ENCODE measurements at regions not wholly inside any gene's neighbourhood (a gene's known extent, or its start where the extent isn't known, plus 50 kb on each side); places are given as distances from the start of the nearest gene placed in this dataset.

DNA sequence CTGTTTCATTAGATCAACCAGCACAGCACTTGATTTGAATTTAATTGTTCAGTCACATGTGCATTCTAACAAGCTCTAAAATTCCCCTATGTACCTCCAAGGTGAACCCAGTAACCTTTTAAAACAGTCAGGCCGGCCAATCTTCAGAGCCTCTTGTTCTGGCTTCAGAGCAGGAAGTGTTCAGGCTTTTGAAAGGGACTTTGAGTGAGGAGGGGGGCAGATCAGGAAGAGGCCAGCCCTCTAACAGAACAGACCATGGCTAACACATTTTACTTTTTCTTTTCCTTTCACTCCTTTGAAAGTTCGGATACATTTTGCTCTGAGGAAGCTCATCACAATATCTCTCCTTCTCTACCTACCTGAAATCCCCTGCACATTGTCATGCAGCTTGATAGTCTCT is 390.3 kb downstream of the TBC1D4 start:
- intact Hi-C loops (cut with micrococcal nuclease): no loop called here
- DNase-seq: no peak
- Histone ChIP-seq H2AFZ (ENCODE audit: insufficient read depth, low read depth, low read length, poor library complexity, severe bottlenecking) (no peak overlapping the region), H3K79me2 (ENCODE audit: insufficient read depth, low read length) (no peaks in the 10 kb centered on the region), H3K27me3 (ENCODE audit: control insufficient read depth in 2 of 2, insufficient read depth in 2 of 2, low read length in 2 of 2) (no peaks in the 10 kb centered on the region), H3K4me3 (replicated peaks in 1 of 3; ENCODE audit: low read depth in 2 of 3, low read length in 3 of 3) (no peak overlapping the region), H3K9me3 (replicated peaks in 1 of 2; ENCODE audit: control insufficient read depth in 1 of 2, insufficient read depth in 1 of 2, low read length in 2 of 2) (peaks cover 0 to 15% of the 10 kb centered on the region in 2 donors), H4K20me1 (ENCODE audit: insufficient read depth, low read length) (no peaks in the 10 kb centered on the region), H3K9ac (ENCODE audit: insufficient read depth, low read length, poor library complexity, severe bottlenecking) (no peak overlapping the region), H3K36me3 (replicated peaks in 1 of 2; ENCODE audit: control insufficient read depth in 1 of 2, insufficient read depth in 2 of 2, low read length in 2 of 2) (no peaks in the 10 kb centered on the region), H3K4me2 (replicated peaks; ENCODE audit: extremely low read depth, low read length, poor library complexity, severe bottlenecking) (no peak overlapping the region), H3K27ac (ENCODE audit: low read depth in 1 of 2, low read length in 2 of 2) (no peak overlapping the region), H3K4me1 (ENCODE audit: control insufficient read depth in 1 of 2, insufficient read depth in 2 of 2, low read length in 2 of 2) (no peaks in the 10 kb centered on the region)
- no peak overlapping the region for H3K4me3 Mint-ChIP-seq
- no peaks in the 10 kb centered on the region for H3K27me3 Mint-ChIP-seq (ENCODE audit: low read depth in 3 of 3)
- no peaks in the 10 kb centered on the region for H3K36me3 Mint-ChIP-seq
- H3K27ac Mint-ChIP-seq: no peak overlapping the region
- peaks cover 0 to 8% (median 3%) of the 10 kb centered on the region in 7 donors for H3K9me3 Mint-ChIP-seq
- 11% methylated on average over 1 of the region's 2 CpGs for WGBS (ENCODE audit: insufficient coverage)
- TF ChIP-seq, protein P1, sequence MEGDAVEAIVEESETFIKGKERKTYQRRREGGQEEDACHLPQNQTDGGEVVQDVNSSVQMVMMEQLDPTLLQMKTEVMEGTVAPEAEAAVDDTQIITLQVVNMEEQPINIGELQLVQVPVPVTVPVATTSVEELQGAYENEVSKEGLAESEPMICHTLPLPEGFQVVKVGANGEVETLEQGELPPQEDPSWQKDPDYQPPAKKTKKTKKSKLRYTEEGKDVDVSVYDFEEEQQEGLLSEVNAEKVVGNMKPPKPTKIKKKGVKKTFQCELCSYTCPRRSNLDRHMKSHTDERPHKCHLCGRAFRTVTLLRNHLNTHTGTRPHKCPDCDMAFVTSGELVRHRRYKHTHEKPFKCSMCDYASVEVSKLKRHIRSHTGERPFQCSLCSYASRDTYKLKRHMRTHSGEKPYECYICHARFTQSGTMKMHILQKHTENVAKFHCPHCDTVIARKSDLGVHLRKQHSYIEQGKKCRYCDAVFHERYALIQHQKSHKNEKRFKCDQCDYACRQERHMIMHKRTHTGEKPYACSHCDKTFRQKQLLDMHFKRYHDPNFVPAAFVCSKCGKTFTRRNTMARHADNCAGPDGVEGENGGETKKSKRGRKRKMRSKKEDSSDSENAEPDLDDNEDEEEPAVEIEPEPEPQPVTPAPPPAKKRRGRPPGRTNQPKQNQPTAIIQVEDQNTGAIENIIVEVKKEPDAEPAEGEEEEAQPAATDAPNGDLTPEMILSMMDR (IDR thresholded peaks at IDR 0.05): no peak
- no peaks in the 10 kb centered on the region for H3K4me1 Mint-ChIP-seq

DNA sequence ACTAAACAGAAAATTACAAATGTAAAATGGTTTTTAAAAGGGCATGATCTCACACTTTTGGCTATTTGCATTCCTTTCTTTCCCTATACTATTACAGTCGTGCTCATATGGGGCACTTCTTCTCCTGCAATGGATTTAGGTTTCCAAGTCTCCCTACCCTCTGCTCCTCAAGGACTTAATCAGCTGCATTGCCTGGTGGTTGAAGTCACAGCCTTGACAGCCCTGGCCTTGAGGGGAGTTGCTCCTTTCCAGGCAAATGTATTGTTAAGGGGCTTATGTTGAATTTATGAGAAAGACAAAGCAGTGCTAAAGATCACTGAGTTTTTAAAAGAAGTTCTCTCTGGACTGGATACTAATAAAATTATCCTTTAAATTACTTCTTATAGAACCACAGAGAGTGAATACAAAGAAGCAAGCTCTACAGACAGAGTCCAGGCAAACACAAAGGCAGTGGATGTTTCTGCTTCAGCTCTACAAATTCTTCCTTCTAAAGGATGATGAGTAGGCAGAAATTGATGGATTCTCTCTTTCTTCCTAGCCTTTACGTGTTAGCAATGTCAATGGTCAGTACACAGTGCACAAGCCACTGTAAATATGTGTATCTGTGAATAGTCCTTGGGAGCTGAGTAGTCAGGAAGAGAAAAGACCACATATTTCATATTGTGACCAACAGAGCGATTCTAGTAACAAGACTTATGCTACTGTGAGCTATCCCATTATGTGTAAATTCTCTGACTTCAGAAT is 390.9 kb downstream of the TBC1D4 start:
- no peak for DNase-seq
- no peak overlapping the region for H3K4me2 ChIP-seq (replicated peaks; ENCODE audit: extremely low read depth, low read length, poor library complexity, severe bottlenecking)
- intact Hi-C loops (cut with micrococcal nuclease): no loop called here
- H2AFZ ChIP-seq (ENCODE audit: insufficient read depth, low read depth, low read length, poor library complexity, severe bottlenecking): no peak overlapping the region
- no peaks in the 10 kb centered on the region for H3K27me3 Mint-ChIP-seq (ENCODE audit: low read depth in 3 of 3)
- H3K9me3 Mint-ChIP-seq: peaks cover 0 to 8% (median 3%) of the 10 kb centered on the region in 7 donors
- 50% methylated on average over 1 of the region's 3 CpGs for WGBS (ENCODE audit: insufficient coverage)
- peaks cover 0 to 15% of the 10 kb centered on the region in 2 donors for H3K9me3 ChIP-seq (replicated peaks in 1 of 2; ENCODE audit: control insufficient read depth in 1 of 2, insufficient read depth in 1 of 2, low read length in 2 of 2)
- no peak overlapping the region for H3K4me3 ChIP-seq (replicated peaks in 1 of 3; ENCODE audit: low read depth in 2 of 3, low read length in 3 of 3)
- no peaks in the 10 kb centered on the region for H3K4me1 ChIP-seq (ENCODE audit: control insufficient read depth in 1 of 2, insufficient read depth in 2 of 2, low read length in 2 of 2)
- H3K36me3 ChIP-seq (replicated peaks in 1 of 2; ENCODE audit: control insufficient read depth in 1 of 2, insufficient read depth in 2 of 2, low read length in 2 of 2): no peaks in the 10 kb centered on the region
- no peak overlapping the region for H3K27ac Mint-ChIP-seq
- no peak overlapping the region for H3K27ac ChIP-seq (ENCODE audit: low read depth in 1 of 2, low read length in 2 of 2)
- no peaks in the 10 kb centered on the region for H3K79me2 ChIP-seq (ENCODE audit: insufficient read depth, low read length)
- H3K36me3 Mint-ChIP-seq: no peaks in the 10 kb centered on the region
- no peaks in the 10 kb centered on the region for H3K4me1 Mint-ChIP-seq
- TF ChIP-seq, protein P1 (IDR thresholded peaks at IDR 0.05): no peak
- H3K27me3 ChIP-seq (ENCODE audit: control insufficient read depth in 2 of 2, insufficient read depth in 2 of 2, low read length in 2 of 2): no peaks in the 10 kb centered on the region
- H3K4me3 Mint-ChIP-seq: no peak overlapping the region
- no peaks in the 10 kb centered on the region for H4K20me1 ChIP-seq (ENCODE audit: insufficient read depth, low read length)
- H3K9ac ChIP-seq (ENCODE audit: insufficient read depth, low read length, poor library complexity, severe bottlenecking): no peak overlapping the region

Data from CD14-positive monocyte (primary cell).